HCEC 1CT (cell line): ENCODE measurements at regions not wholly inside any gene's neighbourhood (a gene's known extent, or its start where the extent isn't known, plus 50 kb on each side); places are given as distances from the start of the nearest gene placed in this dataset.

ENCODE experiments used
- DNase-seq: peaks from one replicate; pipeline ENCODE4 v3.0.0-alpha.2; 2017

GRCh38 chr2:191565120-191565519 lies 112.8 kb upstream of the NABP1 start:
- DNase-seq, result no peak

GRCh38 chr2:191565647-191566198 lies 112.2 kb upstream of the NABP1 start:
- DNase-seq, result no peak

- peak; percentile 64 for DNase-seq
These were observed 111.6 kb upstream of the NABP1 start for GRCh38 chr2:191566344-191566743.

DNA sequence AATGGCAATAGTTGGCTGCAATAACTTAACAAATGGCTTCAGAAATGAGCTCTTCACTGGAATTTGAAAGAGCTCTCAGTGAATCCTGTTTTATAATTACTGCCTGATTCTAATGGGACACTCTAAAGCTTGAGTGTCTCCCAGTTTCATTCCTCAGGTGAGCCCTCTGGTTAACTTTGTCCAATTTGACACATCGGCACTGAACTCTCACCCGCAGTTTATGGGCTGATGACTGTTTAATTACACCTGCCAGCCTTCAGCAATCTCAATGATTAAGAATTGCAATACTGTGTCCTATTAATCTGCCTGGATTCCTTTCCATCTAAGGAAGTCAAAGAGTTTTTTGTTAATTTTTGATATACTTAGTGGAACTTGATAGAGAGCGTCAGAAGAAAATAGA lies 110.7 kb upstream of the NABP1 start:
- DNase-seq, result no peak

DNA sequence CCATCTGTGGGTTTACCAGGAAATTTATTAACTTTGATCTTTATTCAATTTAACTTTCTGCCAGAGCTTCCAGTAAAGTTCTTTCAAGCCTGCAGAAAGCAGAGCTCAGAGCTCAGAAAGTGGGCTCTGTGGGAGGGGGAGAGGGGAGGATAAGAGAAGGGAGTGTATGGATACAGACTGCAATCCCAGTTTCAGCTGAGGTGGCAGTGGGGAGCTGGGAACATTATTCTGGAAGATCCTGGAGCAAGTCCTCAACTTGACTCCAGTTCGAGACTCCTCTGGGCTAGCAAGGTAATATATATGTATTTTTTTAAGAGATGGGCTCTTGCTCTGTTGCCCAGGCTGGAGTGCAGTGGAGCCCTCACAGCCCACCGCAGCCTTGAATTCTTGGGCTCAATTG lies 108.9 kb upstream of the NABP1 start:
- DNase-seq, result no peak

- peak; percentile 85 for DNase-seq
These were observed 106.7 kb upstream of the NABP1 start for GRCh38 chr2:191571163-191571769.

DNA sequence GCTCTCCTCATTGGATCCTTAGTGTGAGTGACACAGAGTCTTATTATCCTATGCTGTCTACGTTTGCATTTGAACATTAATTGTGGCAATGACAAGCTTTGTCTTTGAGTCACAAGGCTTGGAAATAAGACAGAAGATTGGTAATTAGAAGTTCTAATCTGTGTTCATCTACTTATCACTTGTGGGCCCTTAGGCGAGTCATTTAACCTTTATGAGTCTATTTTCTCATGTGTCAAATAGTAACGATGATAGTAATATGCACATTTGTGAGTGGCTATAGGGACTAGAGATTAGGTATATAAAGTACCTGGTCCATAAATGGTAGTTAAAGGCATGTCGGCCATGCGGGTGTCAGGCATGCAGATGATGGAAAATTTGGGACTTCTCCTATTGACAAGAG lies 105.6 kb upstream of the NABP1 start:
- no peak for DNase-seq

- DNase-seq, result no peak
These were observed 104.7 kb upstream of the NABP1 start for GRCh38 chr2:191573216-191573615.

GRCh38 chr2:191574232-191574631 lies 103.7 kb upstream of the NABP1 start:
- DNase-seq, result no peak

DNA sequence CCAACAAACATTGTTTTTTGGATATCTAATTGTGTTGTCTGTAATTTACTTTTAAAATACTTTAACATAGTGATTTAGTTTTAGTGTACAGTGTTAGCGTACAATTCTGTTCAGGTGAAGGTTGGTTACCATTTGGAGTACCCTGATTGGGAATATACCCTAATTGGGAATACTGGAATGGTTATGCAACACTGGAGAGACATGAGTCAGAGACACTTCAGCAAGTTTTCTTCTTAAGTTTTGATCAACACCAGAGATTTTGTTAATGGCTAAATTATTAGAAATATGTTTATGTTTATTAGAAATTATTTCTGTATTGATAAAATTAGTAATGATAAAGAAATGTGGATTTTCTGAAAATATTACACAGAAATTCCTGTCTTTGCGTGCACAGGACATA lies 100.3 kb upstream of the NABP1 start:
- DNase-seq, result peak; percentile 17

DNA sequence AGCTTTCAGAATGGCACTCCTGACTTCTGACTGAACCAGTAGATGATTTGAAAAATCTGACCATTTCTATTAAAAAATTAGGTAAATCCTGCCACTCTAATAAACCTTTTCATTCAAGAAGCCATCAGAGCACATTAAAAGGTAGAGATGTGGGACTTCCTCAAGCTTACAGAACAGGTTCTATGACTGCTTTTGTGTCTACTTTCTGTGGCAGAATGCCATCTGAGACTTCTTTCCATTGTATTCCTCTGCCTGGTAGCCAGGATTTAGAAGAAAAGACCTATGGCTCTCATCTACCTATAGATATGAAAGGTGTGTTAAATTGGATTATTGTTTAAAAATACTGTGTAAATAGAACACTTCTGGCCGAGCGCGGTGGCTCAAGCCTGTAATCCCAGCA lies 99.9 kb upstream of the NABP1 start:
- no peak for DNase-seq

DNA sequence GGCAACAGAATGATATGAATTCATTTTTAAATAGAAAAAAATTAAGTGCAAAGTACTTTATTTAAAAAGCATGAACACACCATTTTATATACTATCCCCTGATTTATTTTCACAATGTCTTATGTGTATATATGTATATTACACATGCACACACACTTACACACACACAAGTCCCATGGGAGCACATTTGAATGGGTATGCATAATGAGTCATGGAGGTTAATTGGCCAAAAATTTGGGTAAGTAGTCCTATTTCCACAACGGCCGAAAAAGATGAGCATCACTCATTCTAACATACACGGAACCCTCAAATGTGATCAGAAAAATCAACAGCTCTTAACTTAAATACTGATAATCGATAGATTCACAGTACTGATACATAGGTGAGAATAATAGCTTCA lies 97.4 kb upstream of the NABP1 start:
- no peak for DNase-seq

DNA sequence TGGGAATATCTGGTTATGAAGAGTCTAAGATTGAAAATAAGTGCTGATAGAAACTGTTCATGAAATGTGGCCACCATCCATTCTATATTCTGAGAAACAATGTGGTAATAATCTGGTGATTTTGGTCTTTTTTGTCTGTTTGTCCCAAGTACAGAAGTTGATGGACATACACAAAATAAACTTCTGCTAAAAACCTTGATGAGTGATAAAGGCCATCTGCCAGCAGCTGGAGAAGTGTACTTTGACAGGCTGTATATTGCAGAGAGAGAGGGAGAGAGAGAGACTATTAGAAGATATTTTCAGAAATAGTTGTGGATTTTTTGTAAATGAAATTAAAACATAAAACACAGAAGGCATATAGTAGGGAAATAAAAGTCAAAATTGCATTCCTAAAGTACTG lies 96.9 kb upstream of the NABP1 start:
- DNase-seq, result no peak

- DNase-seq, result peak; percentile 97
These were observed 95.6 kb upstream of the NABP1 start for GRCh38 chr2:191582355-191582754.

DNA sequence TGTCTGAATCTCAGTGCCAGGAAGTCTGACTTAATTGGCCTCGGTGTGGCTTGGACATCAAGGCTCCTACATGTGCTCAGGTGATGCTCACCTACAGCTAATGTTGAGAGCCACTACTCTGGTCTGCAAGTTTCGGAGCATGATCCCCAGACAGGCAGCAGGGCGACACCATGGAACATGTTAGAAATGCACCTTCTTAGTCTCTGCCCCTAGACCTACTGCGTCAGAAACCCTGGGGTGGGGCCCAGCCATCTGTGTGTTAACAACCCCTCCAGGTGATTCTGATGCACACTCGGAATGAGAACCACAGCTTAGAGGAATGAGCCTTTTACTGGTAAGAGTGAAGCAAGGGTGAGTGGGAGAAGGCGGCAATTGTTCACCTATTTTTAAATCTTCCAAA lies 86.9 kb upstream of the NABP1 start:
- DNase-seq, result no peak

- peak; percentile 46 for DNase-seq
These were observed 84.1 kb upstream of the NABP1 start for GRCh38 chr2:191593622-191594385.

- no peak for DNase-seq
These were observed 80.7 kb upstream of the NABP1 start for GRCh38 chr2:191597186-191597751.

DNA sequence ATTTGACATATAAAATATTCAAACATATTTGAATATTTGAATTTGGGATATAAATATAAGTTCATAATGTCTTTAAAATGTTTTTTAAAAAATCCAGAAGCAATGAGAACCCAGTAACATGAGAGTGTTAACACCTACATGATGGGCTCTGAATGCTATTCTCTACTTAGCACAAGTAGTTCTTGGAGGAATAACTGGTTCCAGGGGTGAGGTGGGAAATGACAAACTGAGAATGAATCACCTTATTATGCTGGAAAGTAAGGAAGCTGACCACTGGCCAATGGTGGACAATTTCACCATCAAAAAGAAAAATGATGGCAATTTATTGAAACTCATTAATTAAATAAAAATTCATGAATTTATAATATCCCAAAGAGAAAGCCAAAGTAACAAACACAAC lies 79.6 kb upstream of the NABP1 start:
- DNase-seq, result no peak

DNA sequence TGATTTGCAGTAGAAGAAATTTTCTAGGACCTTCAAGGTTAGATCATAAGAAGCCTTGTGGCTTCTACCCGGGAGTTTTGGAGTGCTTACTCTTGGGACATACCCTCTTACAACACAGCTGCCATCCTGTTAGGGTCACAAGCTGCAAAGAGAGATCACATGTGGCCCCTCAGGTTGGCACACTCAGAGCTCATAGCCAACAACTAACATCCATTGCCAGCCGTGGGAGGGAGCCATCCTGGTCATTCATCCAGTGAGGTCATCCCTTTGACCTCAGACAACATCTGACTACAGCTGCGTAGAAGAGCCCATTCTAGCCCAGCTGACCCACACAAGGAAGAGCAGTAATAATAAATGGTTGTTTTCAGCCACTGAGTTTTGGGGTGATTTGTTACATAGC lies 76.9 kb upstream of the NABP1 start:
- DNase-seq, result no peak

DNA sequence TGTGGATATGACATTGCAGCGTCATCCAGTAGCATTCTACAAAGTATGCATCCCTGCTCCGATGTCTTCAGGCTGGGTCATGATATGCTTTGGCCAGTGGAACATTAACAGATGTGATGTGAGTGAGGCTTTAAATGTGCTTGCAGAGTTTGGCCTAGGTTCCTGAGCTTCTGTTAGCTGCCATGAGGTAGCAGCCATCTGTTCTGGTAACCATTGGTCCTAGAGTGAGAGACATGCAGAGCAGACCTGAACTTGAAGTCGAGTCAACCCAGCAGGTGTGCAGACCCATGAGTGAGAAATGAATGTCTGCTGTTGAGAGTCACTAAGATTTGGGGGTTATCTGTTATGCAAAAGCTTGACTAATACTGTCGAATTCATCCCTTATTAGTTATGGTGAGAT lies 73.8 kb upstream of the NABP1 start:
- DNase-seq, result no peak

DNA sequence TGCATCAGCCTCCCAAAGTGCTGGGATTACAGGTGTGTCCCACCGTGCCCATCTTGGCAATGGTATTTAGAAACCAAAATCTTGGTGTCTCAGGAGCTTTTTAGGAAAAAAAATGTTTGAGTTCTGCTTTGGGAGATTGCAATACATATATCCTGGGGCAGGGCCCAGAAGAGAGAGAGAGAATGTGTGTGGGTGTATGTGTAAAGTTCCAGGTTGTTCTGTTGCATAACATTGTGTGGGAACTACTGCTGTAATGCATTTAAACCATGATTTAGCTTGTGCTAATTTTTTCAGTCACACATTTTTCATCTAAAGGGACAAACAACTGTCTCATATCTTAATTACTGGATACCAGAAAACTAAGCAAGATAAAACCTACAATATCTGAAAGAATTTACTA lies 70.8 kb upstream of the NABP1 start:
- DNase-seq, result no peak

DNA sequence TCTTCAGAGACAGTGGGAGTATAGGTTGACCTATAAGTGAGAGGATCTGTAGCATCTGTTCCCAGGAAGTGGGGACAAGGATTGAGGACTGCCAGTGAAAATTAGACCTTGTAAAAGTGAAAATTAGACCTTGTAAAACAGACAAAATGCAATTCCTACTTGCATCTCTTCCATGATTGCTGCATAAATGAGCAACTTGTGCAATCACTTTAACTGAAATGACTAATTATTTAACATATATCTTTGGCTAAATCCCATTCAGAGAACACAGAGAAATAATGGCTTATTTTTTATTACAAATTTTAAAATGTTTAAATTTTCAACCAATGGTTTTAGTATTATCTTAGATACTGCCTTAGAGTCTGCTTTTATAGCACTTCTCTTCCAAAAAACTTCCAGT lies 67.2 kb upstream of the NABP1 start:
- peak; percentile 16 for DNase-seq

GRCh38 chr2:191611614-191612013 lies 66.3 kb upstream of the NABP1 start:
- no peak for DNase-seq

GRCh38 chr2:191612496-191612895 lies 65.4 kb upstream of the NABP1 start:
- peak; percentile 96 for DNase-seq
